HG03442 (cell line): ENCODE measurements at regions not wholly inside any gene's neighbourhood (a gene's known extent, or its start where the extent isn't known, plus 50 kb on each side); places are given as distances from the start of the nearest gene placed in this dataset.
"Not testable (repeated sequence)": the region's sequence is repeated elsewhere in the genome, so short reads cannot be mapped to it uniquely, and the experiment has no call there.

Source experiments
- ATAC-seq: cut with Tn5 transposase; IDR thresholded peaks from one replicate; pipeline ENCODE4 v1.9.1; 2021; ENCODE audit warnings: mild to moderate bottlenecking, moderate library complexity; ENCODE audit not compliant: unreplicated experiment

DNA sequence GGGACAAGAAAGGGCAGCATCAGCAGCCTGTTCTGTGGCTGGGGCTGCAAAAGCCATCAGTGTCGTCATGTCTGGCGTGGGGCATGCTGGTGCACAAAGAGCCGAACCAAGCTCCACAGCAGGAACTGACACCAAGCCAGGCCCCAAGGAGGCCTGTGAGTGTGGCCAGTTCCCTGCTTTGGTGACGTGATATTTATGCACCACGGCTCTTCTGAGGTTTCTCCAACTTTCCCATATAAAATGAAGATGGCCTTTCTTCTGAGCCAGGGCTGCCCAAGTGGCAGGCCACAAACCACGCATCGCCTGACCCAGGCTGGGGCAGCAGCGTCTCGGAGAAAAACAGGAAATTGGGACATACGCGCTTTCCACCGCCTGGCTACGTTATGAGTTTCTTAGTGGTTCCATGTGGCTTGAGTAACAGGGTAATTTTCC, 109.9 kb downstream of the RIN2 start:
- no peak for ATAC-seq

DNA sequence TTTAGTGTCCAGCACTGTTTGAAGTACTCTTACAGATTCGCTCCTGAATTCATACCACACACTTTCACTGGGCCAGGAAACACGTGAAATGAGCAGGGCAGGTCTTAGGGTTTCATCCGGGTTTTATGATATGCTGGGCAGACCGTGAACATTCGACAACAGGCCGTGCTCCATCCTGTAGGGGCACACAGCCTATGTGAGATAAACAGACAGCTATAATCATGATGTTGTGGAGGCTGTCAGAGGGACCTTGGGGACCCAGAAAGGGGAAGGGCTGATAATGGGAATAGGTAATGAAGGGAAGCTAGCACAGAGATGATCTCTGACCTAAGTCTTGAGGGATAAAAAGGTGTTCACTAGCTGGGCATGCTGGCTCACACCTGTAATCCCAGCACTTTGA, 110.4 kb downstream of the RIN2 start:
- ATAC-seq: no peak

DNA sequence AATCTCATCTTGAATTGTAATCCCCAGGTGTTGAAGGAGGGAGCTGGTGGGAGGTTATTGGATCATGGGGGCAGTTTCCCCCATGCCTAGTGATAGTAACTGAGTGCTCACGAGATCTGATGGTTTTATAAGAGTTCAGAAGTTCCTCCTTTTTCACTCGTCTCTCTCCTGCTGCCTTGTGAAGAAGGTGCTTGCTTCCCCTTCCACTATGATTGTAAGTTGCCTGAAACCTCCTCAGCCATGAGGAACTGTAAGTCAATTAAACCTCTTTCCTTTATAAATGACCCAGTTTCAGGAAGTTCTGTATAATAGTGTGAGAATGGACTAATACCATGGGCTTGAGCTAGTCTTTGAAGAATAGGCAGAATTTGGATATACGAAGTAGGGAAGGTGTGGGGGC, 113.9 kb downstream of the RIN2 start:
- ATAC-seq: no peak

DNA sequence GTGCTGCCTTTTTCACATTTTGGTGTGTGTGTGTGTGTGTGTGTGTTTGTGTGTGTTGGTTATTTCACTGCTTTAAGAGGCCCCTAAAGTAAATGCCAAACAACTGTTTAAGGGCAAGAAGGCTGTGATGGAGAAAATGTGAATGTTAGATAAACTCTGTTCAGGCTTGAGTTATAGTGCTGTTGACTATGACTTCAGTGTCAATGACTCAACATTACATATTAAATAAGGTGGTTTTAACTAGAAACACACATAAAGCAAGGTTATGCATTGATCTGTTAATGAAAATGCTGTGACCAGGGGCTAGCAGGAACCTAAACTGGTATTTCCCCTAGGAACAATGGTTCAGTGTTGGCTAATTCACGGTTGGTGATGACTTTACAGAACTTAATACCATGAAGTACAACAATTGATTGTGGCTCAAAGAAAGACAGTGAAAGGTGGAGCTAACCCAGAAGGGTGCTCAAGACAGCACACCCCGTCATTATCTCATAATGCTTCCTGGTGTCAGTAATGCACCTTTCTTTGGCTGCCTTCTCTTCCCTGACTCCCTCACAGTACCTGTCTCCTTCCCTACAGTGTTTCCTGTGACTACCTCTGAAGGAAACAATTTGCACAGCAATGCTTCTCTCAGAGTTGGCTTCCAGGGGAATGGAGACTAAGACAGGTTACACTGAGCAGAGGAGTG, 116.1 kb downstream of the RIN2 start:
- ATAC-seq: no peak

DNA sequence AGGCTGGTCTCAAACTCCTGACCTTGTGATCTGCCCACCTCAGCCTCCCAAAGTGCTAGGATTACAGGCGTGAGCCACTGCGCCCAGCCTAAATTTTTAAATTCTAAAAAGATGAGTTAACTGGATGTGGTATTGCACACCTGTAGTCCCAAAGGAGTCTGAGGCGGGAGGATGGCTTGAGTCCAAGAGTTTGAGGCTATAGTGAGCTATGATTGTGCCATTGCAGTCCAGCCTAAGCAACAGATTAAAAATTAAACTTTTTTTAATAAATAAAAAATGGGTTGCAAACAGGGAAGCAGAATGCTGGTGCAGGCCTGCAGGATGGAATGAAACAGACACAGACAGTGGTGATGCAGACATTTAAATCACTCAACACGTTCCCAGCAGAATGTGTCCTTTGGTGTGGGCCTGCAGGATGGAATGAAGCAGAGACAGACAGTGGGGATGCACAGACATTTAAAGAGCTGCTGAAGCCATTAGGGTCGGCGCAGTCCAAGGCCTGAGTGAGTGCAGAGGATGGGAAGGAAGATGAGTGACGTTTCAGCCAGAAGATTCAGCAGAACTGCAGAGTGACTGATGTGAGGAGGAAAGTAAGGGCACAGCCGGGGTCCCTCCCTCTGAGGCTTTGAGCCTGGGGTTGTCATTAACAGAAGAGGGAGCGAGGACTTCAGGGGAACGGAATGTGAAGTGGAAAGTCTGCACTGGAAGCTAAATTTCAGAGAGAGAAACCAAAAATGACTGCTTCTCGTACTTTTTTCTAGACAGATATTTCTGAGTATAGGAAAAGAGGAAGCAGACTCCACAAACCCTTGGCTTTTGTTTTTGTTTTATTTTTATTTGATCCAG, 117.5 kb downstream of the RIN2 start:
- ATAC-seq: no peak

DNA sequence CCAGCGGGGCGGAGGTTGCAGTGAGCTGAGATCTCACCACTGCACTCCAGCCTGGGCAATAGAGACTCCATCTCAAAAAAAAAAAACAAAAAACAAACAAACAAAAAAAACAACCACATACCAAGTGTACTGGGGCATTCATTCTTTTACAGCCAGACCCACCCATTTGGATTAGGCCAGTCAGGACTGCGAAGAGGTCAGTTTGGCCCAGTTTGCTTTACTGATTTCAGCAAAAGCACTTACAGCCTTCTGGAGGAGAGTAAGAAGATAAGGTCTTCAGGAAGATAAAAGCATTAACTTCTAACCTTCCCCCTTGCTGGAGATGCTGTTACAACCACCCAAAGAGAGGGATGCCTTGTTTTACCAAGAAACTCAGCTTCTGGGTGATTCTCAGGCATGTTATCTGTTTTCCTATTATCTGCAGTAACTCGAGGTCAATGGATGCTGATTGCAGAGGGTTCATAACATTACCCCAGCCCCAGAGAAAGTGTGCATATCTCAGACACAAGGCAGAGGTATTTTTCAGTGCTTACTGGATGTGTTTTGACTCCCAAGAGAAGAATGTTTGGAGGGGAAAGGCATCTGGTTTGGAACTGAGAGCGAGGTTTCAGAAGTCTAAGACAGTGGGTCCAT, 118.9 kb downstream of the RIN2 start:
- ATAC-seq: no peak

DNA sequence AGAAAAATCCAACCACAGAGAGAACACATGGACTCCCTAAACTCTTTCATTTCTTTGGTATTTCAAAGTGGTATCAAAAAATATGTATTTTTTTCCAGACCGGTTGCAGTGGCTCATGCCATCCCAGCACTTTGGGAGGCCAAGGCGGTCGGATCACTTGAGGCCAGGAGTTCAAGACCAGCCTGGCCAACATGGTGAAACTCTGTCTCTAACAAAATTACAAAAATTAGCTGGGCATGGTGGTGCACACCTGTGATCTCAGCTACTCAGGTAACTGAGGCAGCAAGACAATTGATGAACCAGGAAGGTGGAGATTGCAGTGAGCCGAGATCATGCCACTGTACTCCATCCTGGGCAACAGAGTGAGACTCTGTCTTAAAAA, 121.8 kb downstream of the RIN2 start:
- not testable (repeated sequence) for ATAC-seq

DNA sequence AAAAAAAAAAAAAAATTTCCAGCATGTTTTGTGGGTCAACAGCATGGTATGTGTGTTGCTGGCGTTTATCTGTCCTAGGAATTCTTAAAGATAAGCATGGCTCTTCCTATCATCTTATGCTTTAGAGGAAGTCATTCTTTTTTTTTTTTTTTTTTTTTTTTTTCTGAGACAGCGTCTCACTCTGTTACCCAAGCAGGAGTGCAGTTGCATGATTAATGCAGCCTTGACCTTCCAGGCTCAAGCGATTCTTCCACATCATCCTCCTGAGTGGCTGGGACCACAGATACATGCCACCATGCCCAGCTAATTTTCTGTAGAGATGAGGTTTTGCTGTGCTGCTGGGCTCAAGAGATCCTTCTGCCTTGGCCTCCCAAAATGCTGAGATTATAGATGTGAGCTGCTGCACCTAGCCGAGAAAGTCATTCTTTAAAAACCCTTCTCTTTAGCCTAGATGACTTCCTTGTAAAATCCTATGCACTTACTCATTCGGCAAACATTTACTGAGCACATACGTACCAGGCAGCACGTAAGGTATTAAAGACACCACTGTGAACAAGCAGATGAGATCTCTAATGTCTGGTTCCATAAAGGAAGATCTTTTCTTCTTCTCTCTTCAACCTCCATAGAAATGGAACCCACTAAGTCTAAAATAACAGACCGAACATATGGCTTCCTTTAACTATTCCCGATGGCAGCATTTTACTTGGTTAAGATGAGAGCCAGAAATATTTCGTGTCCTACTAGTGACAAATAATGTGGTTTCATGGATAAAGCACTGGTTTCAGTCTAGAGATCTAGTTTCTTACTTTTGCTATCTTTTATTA, 122.4 kb downstream of the RIN2 start:
- no peak for ATAC-seq

DNA sequence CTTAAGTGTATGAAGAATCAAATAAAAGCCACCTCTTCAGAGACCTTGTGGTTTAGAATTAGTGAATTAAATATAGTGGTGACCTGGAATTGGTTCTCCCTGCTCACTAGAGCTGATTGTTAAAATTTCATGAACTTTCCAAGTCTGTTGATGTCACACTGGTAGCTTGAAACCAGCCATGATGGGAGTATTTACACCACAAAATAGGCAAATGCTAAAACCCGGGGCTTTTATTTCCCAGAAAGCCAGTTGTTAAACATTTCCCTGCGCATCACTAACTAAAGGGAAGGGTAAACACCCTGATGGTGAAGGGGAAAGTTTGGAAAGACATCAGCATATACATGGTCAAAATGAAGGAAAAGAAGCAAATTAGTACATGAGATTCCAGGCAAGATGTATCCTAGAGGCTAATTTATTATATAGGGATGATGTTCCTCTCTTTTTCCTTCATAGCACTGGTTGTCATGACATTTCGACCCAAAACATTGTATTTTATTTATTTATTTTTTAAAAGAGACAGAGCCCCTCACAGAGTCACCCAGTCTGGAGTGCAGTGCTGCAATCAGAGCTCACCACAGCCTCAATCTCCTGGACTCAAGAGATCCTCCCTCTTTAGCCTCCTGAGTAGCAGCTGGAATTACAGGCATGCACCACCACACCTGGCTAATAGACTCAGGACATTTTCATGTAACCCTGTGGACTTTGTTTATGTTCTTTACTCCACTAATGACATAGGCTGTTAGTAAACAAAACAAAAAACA, 123.2 kb downstream of the RIN2 start:
- no peak for ATAC-seq

DNA sequence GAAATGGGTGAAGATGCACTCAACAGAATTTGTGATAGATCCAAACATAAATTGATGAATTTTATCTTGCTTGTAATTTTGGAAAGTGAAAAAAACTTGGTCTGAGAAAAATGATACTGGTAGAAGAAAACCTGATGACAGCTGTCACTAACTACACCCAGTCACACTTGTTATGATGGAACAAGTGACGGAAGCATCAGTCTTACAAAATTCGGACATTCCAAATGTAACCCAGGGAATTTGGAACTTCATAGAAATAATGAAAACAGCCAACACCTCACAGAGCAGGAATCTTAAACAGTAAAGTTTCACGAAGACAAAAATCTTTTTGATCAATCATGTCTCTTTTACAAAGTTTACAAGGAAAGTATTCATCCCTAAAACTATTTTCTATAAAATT, 123.9 kb downstream of the RIN2 start:
- no peak for ATAC-seq

DNA sequence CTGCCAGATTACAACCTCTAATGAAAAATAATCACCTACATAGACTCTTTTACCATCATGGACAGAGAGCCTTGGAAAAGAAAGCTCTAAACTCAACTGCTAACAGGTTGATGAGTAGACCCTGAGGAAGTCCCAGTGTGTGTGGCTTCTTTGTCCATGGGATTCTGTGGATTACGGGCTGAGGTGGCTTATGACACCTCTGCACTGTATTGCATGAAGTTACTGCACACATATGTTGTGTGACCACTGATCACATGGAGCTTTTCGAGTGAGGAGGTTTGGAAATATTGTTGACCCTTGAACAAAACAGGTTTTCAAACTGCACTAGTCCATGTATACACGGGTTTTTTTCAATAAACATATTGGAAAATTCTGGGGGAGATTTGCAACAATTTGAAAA, 124.4 kb downstream of the RIN2 start:
- ATAC-seq: no peak

DNA sequence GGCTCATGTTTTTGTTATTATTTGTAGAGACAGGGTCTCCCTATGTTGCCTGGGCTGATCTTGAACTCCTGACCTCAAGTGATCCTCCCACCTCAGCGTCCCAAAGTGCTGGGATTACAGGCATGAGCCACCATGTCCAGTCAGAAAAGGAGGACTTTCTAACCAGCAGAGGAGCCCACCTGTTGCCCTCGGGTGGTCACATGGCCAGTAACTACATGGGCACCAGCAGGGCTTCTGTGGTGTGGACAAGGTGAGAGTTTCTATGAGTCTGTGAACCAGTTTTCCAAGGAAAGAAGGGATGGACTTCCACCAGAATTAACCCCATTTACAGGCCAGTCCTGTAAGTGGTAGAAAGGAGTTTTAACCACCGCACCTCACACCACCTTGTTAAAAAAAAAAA, 125.4 kb downstream of the RIN2 start:
- ATAC-seq: no peak

DNA sequence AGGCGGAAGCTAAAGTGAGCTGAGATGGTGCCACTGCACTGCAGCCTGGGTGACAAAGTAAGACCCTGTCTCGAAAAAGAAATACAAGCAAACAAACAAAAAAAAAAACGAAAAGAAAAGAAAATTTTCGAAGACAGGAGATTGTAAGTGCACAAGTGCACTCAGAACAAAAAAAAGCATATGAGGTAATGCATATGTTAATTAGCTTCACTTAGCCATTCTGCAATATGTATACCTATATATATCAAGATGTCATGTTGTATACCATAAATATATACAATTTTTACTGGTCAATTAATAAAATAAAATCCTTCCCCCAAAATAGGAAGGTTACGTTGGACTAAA, 127.5 kb downstream of the RIN2 start:
- no peak for ATAC-seq

DNA sequence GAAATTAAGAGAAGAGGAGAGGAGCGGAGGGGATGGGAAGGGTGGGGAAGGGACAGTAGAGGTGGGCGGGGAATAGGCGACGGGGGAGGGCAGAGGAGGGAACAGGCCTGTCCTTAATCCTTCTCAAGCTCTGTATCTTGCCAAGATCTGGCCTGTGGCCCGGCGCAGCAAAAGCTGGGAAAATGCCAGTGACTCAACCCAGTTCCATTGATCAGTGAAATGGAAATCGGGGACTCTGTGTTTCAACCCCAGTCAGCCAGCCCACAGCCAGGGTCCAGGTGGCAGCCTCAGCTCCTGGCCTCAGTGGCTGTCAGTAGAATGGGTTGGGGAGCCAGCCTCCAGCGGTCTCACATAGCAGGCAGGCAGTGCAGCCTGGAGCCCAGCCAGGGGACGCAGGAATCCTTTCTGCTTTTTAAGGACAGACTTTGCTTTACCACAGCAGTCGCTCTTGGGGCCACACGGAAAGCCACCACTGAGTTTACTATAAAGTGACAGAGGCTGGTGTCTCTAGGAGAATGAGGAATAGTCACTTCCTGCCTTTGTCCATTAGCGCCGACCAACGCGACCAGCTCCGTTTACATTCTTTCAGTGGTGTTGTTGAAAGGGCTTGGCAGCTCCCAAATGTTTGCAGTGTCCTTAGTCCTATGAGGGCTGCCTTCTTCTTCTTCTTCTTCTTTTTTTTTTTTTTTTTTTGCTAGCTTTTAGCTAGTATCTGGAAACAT, 128.0 kb downstream of the RIN2 start:
- ATAC-seq: no peak

DNA sequence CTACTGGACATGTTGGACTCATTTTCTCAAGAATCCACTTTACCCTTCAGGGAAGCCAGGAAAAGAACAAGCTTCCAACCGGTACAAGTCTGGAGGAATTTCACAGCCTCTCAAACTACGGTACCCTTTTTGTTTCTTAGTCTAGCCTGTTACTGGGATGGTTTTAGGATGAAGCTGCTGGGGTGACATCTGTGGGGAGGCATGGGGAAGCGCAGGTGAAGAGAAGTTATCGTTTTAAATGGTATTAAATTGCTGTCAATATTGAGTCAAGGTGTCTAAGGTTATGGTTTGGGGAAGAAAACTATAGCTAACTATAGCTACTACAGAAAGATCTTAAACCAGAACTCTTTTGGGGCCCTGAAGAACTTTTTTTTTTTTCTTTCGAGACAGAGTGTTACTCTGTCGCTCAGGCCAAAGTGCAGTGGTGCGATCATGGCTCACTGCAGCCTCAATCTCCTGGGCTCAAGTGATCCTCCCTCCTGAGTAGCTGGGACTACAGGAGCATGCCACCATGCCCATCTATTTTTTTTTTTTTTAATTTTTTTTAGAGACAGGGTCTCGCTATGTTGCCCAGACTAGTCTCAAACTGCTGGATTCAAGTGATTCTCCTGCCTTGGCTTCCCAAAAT, 128.7 kb downstream of the RIN2 start:
- ATAC-seq: no peak

DNA sequence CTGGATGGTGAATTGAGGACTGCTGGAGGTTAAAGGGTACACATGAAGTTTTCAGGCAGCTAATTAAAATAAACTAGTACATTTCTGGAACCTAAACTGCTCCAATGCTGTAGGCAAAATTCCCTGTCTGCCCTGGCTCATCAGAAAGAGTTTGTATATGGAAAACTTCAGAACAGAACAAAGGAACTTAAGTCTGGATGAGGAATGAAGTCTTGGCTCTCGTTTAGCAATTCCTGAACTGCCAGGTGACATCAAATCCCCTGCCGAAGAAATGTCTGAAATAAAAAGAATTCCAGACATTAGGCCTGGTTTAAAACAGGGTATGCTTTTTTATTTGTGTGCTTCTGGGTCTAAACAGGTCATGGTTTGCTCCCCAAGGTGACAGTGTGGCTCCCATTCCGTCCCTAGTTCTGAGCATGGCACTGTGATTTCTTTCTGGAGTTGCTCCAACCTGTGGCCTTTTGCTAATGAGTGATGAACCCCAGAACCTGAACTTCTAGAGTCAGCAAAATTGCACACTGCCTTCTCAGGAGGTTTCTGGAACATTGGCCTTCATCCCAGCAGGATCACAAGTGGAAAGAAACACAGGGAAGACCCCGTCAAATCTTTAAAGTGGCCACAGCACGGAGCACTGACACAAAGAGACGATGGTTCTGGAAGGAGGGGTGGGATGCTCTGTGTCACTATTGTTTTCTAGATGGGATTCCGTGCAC, 129.4 kb upstream of the NAA20 start:
- ATAC-seq: no peak

DNA sequence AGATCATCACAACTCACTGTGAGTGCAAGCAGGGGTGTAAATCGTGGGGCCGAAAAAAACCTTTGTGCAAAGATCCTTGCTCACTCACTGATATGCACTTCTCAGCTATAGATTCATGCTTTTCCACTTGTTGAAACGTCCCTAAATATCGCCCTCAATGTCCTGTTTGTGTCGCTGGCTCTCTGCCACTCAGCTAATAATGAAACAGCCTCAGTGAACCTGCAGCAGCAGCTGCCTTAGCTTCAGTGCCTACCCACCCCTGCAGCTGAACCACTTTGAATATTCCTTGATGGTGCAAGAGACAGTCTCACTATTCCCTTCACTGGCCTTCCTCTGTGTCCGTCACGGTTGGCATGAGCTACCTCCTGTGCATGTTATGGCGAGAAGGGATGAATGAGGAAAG, 128.9 kb upstream of the NAA20 start:
- ATAC-seq: no peak

DNA sequence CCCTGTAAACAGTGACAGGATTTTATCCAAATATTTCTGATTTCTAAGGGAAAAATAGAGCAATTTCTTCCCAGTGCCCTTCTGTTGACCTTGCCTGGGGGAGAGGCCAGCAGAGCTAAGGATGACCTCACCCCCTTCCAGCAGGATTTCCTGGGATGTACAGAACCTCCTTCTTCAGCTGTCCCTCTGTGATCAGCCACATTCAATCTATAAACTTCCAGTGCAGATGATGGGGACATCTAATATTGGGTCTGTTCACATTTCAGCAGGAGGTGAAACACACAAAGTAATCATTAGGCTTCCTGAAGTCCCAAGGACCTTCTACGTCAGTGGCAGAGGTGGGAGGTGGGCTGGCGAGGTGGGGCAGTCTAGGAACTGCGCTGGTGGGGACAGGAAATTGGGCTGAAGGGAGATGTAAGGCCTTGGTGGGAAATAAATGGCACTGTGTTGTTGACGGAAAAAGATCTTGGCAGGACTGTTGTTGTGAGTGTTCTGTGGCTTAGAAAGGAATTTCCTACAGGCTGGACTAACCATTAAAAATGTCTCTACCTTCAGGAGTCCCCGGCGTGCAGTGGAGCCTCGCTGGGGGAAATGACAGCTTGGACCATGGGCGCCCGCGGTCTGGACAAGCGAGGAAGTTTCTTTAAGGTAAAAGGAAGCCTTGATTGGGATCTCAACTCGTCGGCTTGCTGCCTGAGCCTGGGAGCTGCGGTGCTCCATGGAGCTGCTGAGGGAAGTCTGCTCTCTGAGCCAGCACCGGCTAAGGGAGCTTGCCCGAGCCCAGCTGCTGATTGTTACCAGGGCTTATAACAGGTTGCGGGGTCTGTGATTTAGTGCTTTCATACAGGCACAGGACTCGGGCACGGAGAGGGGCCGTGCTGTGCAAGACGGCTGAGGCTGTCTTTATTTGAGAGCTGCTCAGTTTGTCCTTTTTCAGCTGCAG, 127.9 kb upstream of the NAA20 start:
- no peak for ATAC-seq
